GM19351 (cell line): ENCODE measurements at regions not wholly inside any gene's neighbourhood (a gene's known extent, or its start where the extent isn't known, plus 50 kb on each side); places are given as distances from the start of the nearest gene placed in this dataset.
A peak's percentile ranks its signal among the peaks of the same experiment; 100 is the strongest.

ENCODE experiments used
- ATAC-seq: cut with Tn5 transposase; IDR thresholded peaks from one replicate; pipeline ENCODE4 v1.9.1; 2021; ENCODE audit warnings: mild to moderate bottlenecking, moderate library complexity; ENCODE audit not compliant: unreplicated experiment

GRCh38 chr1:116261227-116261626 is 111.8 kb upstream of the ATP1A1 start:
- ATAC-seq: no peak

GRCh38 chr1:116262207-116262994 is 110.6 kb upstream of the ATP1A1 start:
- no peak for ATAC-seq

- ATAC-seq: no peak
Observed at GRCh38 chr1:116262995-116263385, 110.1 kb upstream of the ATP1A1 start.

GRCh38 chr1:116265931-116266863 is 106.8 kb upstream of the ATP1A1 start:
- no peak for ATAC-seq

GRCh38 chr1:116266864-116267212 is 106.2 kb upstream of the ATP1A1 start:
- no peak for ATAC-seq

GRCh38 chr1:116268211-116268610 is 104.8 kb upstream of the ATP1A1 start:
- no peak for ATAC-seq

- ATAC-seq: no peak
Observed at GRCh38 chr1:116270316-116271057, 102.6 kb upstream of the ATP1A1 start.

GRCh38 chr1:116273042-116273783 is 99.8 kb upstream of the ATP1A1 start:
- no peak for ATAC-seq

GRCh38 chr1:116276532-116276931 is 96.5 kb upstream of the ATP1A1 start:
- ATAC-seq: no peak

GRCh38 chr1:116277840-116278540 is 95.1 kb upstream of the ATP1A1 start:
- no peak for ATAC-seq

- ATAC-seq: no peak
Observed at GRCh38 chr1:116278541-116278866, 94.5 kb upstream of the ATP1A1 start.

GRCh38 chr1:116279715-116280114 is 93.3 kb upstream of the ATP1A1 start:
- no peak for ATAC-seq

GRCh38 chr1:116284819-116285390 is 88.1 kb upstream of the ATP1A1 start:
- ATAC-seq: no peak

- no peak for ATAC-seq
Observed at GRCh38 chr1:116286541-116286971, 86.5 kb upstream of the ATP1A1 start.

- ATAC-seq: peak; percentile 28
Observed at GRCh38 chr1:116287341-116288200, 85.5 kb upstream of the ATP1A1 start.

- peak; percentile 98 for ATAC-seq
Observed at GRCh38 chr1:116288201-116288598, 84.8 kb upstream of the ATP1A1 start.

GRCh38 chr1:116289193-116289592 is 83.9 kb upstream of the ATP1A1 start:
- no peak for ATAC-seq

- no peak for ATAC-seq
Observed at GRCh38 chr1:116290085-116290705, 82.8 kb upstream of the ATP1A1 start.
